CD4-positive, alpha-beta T cell (primary cell): ENCODE measurements at regions not wholly inside any gene's neighbourhood (a gene's known extent, or its start where the extent isn't known, plus 50 kb on each side); places are given as distances from the start of the nearest gene placed in this dataset.

Source experiments
- ATAC-seq: fragments of 200-7000 bp; cut with Tn5 transposase; one replicate; pipeline ENCODE4 v1.10.0; 2022; ENCODE audit warnings: mild to moderate bottlenecking; ENCODE audit not compliant: poor library complexity
- CTCF ChIA-PET: fragments of 350-600 bp; sonication (Branson Sonifier 250); formaldehyde crosslinking; loops from one replicate; lab custom pipeline; 2021; ENCODE audit warnings: antibody characterized with exemption, inconsistent platforms; lab: Charles Lee
- POLR2A ChIA-PET: fragments of 350-600 bp; sonication (Branson Sonifier 250); formaldehyde crosslinking; loops from one replicate; lab custom pipeline; 2021; ENCODE audit warnings: antibody characterized with exemption, inconsistent platforms; lab: Charles Lee
- DNase-seq, 14 experiments: peaks; one replicate each; pipeline ENCODE4 v3.0.0-alpha.2; 2013 to 2020; ENCODE audit warnings: mixed read lengths in 2 of 14
- H3K27ac ChIP-seq, 2 donors: one replicate each; pipeline versions ENCODE4 v1.5.1 to v1.7.0; 2013; ENCODE audit warnings: low read length in 2 of 2, low read depth in 1 of 2, mild to moderate bottlenecking in 1 of 2
- H3K27me3 ChIP-seq, 2 experiments: 1 replicate in 1 of 2; 2 replicates in 1 of 2; pipeline versions ENCODE4 v1.6.1 to v1.7.0; 2013; ENCODE audit warnings: low read length in 2 of 2, control low read depth in 1 of 2, mild to moderate bottlenecking in 1 of 2, moderate library complexity in 1 of 2; ENCODE audit not compliant: insufficient read depth in 2 of 2, control insufficient read depth in 1 of 2
- H3K36me3 ChIP-seq: one replicate; pipeline ENCODE4 v1.6.1; 2013; ENCODE audit warnings: low read length, control low read depth; ENCODE audit not compliant: insufficient read depth
- H3K4me1 ChIP-seq: one replicate; pipeline ENCODE4 v1.6.1; 2013; ENCODE audit warnings: low read length, control low read depth; ENCODE audit not compliant: insufficient read depth
- H3K4me3 ChIP-seq: one replicate; pipeline ENCODE4 v1.5.1; 2013; ENCODE audit warnings: mild to moderate bottlenecking, low read length, moderate library complexity
- H3K9me3 ChIP-seq, 2 experiments: 1 replicate in 1 of 2; 2 replicates in 1 of 2; pipeline versions ENCODE4 v1.6.1 to v1.7.0; 2013; ENCODE audit warnings: low read length in 2 of 2, mild to moderate bottlenecking in 2 of 2, control low read depth in 1 of 2, moderate library complexity in 1 of 2; ENCODE audit not compliant: control insufficient read depth in 1 of 2, insufficient read depth in 1 of 2
- H3K27ac Mint-ChIP-seq: one replicate; pipeline ENCODE4 v1.8.0; 2020; ENCODE audit warnings: mixed read lengths
- H3K27me3 Mint-ChIP-seq: one replicate; pipeline ENCODE4 v1.8.0; 2021; ENCODE audit warnings: mixed read lengths
- H3K36me3 Mint-ChIP-seq: one replicate; pipeline ENCODE4 v1.8.0; 2021; ENCODE audit warnings: low read depth, mixed read lengths
- H3K4me1 Mint-ChIP-seq: one replicate; pipeline ENCODE4 v1.8.0; 2021; ENCODE audit warnings: low read depth, mixed read lengths
- H3K4me3 Mint-ChIP-seq: one replicate; pipeline ENCODE4 v1.8.0; 2020; ENCODE audit warnings: mild to moderate bottlenecking, mixed read lengths
- H3K9me3 Mint-ChIP-seq: one replicate; pipeline ENCODE4 v1.8.0; 2020; ENCODE audit warnings: mixed read lengths
- intact Hi-C, 2 experiments: fragments of 100-400 bp; cut with DNase I in 1 of 2; cut with micrococcal nuclease in 1 of 2; formaldehyde crosslinking; loops; one replicate each; pipeline versions ENCODE4 v1.15.1 to v1.9.0; 2023 to 2025; cut with DNase I, micrococcal nuclease
- TF ChIP-seq, protein P1 (sequence below): fragments of 200-600 bp; IDR thresholded peaks from one replicate; pipeline ENCODE4 v1.8.0; 2022; ENCODE audit warnings: antibody characterized with exemption, mild to moderate bottlenecking

GRCh38 chr5:163730206-163730756 lies 224.9 kb downstream of the MAT2B start:
- Mint-ChIP-seq H3K9me3 (peaks cover 10% of the 10 kb centered on the region), H3K27ac (no peak overlapping the region), H3K27me3 (no peaks in the 10 kb centered on the region), H3K4me1 (no peaks in the 10 kb centered on the region), H3K36me3 (no peaks in the 10 kb centered on the region), H3K4me3 (no peak overlapping the region)
- Histone ChIP-seq H3K9me3 (no peaks in the 10 kb centered on the region), H3K4me1 (no peaks in the 10 kb centered on the region), H3K27me3 (no peaks in the 10 kb centered on the region), H3K36me3 (no peaks in the 10 kb centered on the region), H3K27ac (no peak overlapping the region), H3K4me3 (no peak overlapping the region)
- DNase-seq = no peak
- ATAC-seq = no peak
- POLR2A ChIA-PET = no interaction called here
- TF ChIP-seq, protein P1, sequence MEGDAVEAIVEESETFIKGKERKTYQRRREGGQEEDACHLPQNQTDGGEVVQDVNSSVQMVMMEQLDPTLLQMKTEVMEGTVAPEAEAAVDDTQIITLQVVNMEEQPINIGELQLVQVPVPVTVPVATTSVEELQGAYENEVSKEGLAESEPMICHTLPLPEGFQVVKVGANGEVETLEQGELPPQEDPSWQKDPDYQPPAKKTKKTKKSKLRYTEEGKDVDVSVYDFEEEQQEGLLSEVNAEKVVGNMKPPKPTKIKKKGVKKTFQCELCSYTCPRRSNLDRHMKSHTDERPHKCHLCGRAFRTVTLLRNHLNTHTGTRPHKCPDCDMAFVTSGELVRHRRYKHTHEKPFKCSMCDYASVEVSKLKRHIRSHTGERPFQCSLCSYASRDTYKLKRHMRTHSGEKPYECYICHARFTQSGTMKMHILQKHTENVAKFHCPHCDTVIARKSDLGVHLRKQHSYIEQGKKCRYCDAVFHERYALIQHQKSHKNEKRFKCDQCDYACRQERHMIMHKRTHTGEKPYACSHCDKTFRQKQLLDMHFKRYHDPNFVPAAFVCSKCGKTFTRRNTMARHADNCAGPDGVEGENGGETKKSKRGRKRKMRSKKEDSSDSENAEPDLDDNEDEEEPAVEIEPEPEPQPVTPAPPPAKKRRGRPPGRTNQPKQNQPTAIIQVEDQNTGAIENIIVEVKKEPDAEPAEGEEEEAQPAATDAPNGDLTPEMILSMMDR = no peak
- intact Hi-C loops = no loop called here
- CTCF ChIA-PET = no interaction called here

- intact Hi-C loops = no loop called here
- Mint-ChIP-seq H3K27me3 (no peaks in the 10 kb centered on the region), H3K4me1 (no peaks in the 10 kb centered on the region), H3K27ac (no peak overlapping the region), H3K4me3 (no peak overlapping the region), H3K9me3 (peaks cover 10% of the 10 kb centered on the region), H3K36me3 (no peaks in the 10 kb centered on the region)
- Histone ChIP-seq H3K9me3 (no peaks in the 10 kb centered on the region), H3K4me1 (no peaks in the 10 kb centered on the region), H3K36me3 (no peaks in the 10 kb centered on the region), H3K27ac (no peak overlapping the region), H3K4me3 (no peak overlapping the region), H3K27me3 (no peaks in the 10 kb centered on the region)
- ATAC-seq (no peak), DNase-seq (no peak)
- CTCF ChIA-PET = no interaction called here
- POLR2A ChIA-PET = no interaction called here
- TF ChIP-seq, protein P1 = no peak
Measured at GRCh38 chr5:163731256-163731655, 225.8 kb downstream of the MAT2B start.

DNA sequence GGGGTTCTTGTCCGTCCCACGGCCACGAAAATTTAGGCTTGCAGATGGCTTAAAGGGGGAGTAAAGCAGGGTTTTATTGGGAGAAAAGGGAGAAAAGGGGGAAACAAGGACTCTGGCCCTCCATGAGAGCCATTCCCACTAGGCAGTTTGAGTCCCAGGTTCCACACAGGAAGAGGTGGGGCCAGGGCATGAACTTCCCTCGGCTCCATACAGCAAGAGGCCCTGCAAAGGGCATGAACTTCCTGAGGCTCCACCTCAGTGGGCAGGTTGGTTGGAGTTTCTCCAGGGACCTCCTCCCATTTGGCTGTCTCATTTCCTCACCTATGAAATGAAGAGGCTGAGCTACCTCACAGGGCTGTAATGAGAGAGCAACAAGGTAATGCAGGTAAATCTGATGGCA lies 229.7 kb downstream of the MAT2B start:
- Histone ChIP-seq H3K4me3 (no peak overlapping the region), H3K36me3 (no peaks in the 10 kb centered on the region), H3K9me3 (peaks cover 0 to 4% of the 10 kb centered on the region in 2 experiments), H3K27ac (no peak overlapping the region), H3K4me1 (no peaks in the 10 kb centered on the region), H3K27me3 (no peaks in the 10 kb centered on the region)
- no peak for ATAC-seq
- no peak for DNase-seq
- Mint-ChIP-seq H3K27me3 (no peaks in the 10 kb centered on the region), H3K9me3 (peaks cover 2% of the 10 kb centered on the region), H3K27ac (no peak overlapping the region), H3K36me3 (no peaks in the 10 kb centered on the region), H3K4me1 (no peaks in the 10 kb centered on the region), H3K4me3 (no peak overlapping the region)
- POLR2A ChIA-PET = no interaction called here
- intact Hi-C loops = no loop called here
- TF ChIP-seq, protein P1 = no peak
- CTCF ChIA-PET = no interaction called here
